Glomerular visceral epithelial cell (primary cell): ENCODE measurements at regions not wholly inside any gene's neighbourhood (a gene's known extent, or its start where the extent isn't known, plus 50 kb on each side); places are given as distances from the start of the nearest gene placed in this dataset.

Experiments used
- DNase-seq: peaks from one replicate; pipeline ENCODE4 v3.0.0-alpha.2; 2016; ENCODE audit errors: extremely low spot score

DNA sequence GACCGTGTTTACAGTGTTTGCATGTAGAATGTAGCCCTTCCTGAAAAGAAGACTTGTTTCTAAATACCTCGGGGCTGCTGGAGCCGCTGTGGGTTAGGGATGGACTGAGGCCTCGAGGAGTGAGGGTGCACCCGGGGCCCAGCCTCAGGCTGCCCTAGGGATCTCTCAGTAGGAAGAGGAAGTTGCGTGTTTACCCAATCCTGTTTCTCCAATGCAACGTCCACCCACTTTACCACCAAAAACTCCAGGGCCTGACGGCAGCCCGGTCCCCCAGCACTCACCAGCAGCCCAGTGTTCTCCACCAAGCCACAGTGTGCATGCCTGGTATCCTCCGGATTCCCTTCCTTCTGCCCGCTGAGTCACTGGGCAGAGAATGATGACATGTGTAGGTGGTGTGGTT, 255.8 kb downstream of the GLI2 start:
- DNase-seq: no peak

DNA sequence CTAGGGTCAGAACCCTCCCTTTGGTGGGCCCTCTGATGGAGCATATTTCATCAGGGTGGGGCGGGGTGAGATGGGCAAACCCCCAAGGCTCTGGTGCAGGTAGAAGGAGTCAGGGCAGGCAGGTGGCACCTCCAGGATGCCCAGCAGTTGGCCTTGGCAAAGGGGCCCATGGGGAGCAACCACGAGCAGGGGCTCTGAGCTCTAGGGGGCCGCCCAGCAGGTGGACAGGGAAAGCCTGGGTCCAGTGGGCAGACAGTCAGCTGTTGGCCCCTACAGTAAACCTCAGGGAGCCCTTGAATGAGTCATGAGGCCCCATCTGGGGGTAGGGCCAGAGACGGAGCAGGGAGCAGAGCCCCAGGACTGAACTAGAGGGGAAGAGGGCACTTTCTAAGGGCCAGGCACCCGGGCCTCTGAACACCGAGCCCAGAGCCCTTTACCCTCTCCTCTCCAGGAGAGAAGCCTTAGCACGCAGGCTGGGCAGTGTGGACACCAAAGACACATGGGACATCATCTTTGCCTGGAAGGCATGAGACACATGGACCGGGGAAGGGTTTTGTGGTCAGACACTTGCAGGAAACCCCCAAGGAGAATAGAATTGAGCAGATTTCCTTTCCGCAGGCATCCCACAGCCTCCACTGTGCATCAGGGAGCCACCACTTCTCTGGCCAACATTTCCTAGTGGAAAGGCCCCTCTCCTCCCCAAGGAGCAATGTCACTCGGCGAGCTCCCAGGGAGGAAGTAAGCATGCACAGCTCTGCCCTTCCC, 257.3 kb downstream of the GLI2 start:
- peak; percentile 12 for DNase-seq

DNA sequence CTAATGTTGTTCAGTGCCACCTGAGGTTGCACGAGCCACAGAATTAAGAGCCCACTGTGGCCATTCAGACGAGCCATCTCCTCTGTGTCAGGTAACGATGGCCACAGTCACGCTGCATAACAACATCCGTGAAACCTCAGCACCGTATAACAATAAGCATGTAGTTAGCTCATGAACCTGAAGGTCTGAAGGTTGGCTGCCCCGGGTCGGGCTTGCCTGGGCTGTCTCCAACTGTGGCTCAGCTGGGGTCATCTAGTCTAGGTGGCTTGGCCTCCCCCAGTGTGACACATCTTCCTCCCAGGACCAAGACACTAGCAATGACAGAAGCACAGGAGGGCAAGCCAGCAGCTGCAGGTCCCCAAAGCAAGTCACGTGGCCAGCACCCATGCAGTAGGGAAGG, 258.0 kb downstream of the GLI2 start:
- DNase-seq: no peak

DNA sequence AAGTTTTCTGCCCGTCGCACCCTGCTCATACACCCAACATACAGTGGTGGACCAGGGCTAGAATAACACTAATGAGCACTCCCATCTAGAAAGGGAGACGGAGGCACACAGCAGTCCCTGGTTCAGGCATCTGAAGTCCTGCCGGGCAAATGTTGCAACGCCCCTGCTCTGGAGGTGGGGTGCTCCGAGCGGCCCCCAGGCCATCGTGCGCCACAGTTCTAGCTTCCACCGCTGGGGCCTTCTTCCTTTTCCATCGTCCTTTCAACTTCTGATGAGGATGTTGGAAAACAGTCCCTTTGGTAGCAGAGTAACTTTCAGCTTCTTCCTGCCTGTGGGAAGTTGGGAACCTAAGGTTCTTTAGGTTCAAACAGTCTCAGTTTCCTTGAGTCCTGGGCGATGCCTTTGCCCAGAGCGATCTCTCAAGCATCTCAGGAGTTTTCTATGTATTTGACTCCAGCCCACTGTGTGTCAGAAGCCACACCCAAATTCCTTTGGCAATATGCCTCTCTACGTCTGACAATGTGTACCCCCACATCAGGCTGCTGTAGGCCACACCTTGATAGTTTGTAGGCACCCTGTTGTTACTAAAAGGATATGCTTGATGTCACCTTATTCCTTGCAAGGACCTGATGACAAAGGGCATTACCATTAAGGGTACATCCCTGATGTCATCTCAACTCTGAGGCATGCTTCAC, 258.8 kb downstream of the GLI2 start:
- no peak for DNase-seq

DNA sequence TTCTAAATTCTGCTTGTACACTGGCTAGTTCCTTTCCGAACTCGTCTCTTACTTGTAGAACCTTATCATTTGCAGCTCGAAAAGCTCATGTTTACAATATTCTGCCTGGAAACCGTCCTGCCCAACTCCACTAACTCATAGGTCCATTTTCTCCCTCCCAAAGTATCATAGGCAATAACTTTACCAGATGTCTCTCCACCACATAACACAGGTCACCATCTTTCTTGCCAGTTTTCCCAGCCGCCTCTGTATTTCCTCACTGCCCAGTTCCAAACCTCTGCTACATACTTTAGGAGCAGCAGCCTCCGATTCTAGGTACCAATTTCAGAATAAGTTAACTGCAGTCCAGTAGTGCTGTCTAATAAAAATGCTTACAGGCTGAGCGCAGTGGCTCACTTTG, 259.5 kb downstream of the GLI2 start:
- no peak for DNase-seq

DNA sequence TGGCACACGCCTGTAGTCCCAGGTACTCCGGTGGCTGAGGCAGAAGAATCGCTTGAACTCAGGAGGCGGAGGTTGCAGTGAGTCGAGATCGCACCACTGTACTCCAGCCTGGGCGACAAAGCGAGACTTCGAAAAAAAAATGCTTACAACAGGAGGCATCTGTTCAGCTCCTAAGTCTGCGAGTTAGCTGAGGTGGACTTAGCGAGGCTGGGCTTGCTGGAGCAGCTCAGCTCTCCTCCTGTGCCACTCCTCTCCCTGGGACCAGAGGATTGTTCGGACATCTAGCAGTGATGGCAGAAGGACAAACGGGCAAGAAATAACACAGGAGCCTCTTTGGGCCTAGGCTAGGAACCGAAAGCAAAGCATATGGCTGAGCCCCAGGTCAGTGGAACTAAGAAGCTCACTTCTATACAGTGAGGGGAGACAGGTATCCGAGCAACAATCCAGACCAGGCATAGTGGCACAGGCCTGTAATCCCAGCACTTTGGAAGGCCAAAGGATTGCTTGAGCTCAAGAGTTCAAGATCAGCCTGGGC, 260.1 kb downstream of the GLI2 start:
- DNase-seq: no peak

DNA sequence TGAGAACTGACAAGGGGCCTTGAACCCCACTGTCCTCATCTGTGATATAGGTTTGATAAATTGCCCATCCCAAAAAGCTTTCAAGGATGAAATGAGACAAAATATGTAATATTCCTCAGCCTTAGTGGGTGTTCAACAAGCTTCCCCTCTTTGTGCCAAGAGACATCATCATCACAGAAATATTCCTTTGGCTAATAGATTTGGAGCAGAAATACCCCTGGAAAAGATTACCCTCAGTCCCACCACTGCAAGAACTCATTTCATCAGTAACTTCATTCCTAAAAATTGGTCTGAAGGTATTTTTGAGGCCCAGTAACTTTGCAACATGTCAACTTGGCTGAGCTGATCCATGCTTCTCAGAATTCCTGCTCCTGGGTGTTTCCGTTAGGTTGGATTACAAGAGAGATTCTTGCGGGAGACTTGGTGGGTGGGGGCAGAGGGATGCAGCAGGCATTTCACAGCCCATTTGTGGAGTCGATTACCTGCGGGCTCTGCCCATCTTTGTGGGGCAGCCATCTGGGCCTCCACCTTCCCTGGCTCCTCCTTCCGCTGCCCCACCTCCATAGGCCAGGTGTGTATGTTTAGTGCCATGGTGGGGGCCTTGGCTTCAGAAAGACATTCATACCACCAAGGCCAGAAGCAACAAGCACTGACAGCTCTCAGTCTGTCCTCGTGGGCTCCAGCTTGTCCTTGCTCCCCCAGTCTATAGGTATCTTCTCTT, 263.9 kb downstream of the GLI2 start:
- no peak for DNase-seq

DNA sequence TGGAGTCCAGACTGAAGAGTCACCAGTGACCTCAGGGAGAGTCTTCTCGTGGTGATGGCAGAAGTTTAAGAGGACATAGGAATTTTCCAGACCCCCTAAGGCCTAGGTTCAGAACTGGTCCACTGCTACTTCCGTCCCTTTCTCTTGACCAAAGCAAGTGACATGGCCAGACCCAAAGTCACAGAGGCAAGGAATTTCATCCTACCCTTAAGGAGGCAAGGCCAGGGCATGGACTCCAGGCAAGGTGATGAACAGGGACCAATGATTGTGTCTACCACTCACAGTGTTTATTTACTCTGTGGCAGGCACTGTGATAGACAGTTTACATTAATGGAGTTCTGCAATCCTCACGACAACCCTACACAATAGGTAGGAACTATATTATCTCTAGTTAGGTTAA, 265.1 kb downstream of the GLI2 start:
- DNase-seq: no peak

DNA sequence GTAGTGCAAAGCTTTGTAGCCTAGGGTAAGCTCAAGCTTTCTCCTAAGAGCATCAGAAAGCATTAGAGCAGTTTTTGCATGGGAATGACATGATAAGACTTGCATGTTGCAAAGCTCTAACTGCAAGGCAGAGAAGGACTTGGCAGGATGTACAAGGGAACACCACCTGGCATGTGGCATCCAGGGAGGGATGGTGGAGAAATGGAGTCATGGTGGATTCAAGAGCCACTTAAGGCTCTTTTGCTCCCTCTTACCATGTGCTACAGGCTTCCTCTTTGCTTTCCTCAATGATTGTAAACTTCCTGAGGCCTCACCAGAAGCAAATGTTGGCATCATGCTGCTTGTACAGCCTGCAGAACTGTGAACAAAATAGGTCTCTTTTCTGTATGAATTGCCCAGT, 266.0 kb downstream of the GLI2 start:
- DNase-seq: no peak

DNA sequence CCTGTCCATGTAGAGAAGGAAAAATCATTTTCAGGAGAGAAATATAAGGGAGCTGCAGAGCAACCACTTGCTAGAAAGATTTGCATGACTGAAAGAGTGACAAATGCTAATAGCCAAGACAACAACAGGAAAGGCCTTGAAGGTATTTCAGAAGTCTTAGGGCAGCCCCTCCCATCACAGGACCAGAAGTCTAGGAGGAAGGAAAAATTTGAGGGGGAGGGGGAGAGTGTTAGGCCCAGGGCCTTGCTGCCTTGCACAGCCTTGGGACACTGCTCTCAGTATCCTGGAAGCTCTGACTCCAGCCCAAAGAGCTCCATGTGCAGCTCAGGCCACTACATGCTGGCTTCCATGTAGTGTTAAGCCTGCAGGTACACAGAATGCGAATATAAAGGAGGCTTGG, 266.9 kb downstream of the GLI2 start:
- no peak for DNase-seq

DNA sequence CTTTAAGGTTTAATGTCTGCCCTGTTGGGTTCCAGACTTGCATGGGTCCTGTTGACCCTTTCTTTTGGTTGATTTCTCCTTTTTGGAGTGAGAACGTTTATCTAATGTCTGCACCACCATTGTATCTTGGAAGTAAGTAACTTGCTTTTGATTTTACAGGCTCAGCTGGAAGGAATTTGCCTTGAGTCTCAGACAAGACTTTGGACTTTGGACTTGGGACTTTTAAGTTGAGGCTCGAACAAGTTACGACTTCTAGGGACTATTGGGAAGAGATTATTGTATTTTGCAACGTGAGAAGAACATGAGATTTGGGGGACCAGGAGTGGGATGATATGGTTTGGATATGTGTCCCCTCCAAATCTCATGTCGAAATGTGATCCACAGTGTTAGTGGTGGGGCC, 267.7 kb downstream of the GLI2 start:
- no peak for DNase-seq

DNA sequence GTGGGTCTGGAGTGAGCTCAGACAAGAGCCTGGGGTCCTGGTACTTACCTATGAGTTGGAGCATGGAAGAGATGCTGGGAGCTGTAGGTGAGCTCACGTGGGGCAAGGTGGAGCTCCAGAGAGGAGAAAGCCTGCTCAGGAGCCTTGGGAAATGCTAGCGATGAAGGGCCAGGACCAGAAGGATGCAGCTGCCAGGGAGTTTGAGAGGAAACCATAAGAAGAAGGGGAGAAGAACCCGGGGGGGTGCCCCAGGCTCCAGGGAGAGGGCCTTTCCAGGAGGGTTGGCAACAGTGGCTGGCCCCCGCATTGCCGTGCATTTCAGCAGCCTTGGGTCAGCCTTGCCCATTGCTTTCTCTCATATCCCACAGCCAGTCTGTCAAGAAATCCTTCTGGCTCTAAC, 268.7 kb downstream of the GLI2 start:
- no peak for DNase-seq

DNA sequence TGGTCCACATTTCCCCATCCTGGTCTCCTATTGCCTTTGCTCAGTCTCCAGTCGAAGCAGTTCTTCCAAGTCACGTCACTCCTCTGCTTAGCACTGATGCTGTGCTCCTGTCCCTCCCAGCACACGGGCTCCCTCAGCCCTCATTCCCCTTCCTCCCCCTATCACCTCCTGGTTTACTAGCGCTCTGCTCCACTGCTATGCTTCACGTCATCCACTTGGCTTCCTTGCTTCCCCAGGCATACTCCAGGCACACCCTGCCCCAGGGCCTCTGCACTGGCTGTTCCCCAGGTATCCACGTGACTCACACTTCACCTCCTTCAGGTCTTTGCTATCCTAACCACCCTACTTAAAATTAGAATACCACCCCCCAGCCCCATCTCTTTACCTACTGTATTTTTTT, 269.3 kb downstream of the GLI2 start:
- no peak for DNase-seq

DNA sequence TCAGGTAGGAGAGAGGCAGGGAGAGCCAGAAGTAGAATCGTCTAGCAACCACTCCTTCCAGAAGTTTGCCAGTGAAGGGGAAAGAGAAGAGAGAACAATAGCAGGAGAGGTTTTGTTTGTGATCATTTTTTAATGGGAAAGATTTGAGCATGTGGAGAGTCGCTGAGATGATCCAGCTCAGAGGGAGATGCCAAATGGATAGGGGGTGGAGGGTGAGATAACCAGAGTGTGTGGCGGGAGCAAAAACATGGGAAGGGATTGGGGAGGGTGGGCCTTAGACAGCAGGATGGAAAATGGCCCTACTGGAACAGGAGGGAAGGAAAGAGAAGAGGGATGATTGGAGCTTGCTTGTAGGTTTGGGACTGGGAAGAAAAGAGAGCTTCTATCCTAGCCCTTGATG, 269.8 kb downstream of the GLI2 start:
- DNase-seq: no peak

DNA sequence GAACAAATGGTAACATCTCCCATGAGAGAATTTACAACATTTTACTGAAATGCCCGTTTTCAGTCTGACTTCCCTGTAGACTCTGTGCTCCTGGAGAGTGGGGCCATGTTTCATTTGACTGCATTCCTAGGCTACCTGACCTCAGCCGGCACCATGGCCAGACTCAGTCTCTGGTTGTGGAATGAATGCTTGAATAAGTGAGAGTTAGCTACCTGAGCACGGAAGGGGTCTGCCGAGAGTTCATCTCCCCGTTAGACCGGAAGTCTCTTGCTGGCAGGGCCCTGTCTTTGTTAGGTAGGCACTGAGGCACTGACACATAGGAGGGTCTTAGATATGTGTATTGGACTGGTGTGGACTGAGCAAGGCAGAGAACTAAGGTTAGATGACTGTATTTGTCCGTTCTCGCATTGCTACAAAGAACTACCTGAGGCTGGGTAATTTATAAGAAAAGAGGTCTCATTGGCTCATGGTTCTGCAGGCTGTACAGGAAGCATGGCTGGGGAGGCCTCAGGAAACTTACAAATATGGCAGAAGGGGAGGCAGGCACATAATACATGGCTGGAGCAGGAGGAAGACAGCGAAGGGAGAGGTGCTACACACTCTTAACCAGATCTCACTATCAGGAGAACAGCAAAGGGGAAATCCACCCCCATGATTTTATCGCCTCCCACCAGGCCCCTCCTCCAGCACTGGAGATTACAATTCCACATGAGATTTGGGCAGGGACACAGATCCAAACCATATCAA, 271.2 kb downstream of the GLI2 start:
- DNase-seq: no peak

DNA sequence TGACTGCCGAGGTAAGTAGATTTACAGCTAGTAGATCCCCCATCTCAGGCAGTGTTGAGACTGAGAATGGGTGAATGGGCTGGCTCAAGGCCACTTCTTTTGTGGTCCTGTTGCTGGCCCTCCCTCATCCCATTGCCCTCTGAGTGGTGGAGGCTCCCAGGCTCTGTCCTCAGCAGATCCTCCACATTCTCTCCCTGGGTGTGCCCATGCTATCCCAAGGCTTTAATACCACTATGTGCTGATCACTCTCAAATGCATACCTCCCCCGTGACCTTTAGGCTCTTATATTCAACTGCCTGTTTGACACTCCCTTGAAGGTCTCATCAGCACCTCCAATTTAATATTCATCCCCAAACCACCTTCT, 271.8 kb downstream of the GLI2 start:
- DNase-seq: no peak

DNA sequence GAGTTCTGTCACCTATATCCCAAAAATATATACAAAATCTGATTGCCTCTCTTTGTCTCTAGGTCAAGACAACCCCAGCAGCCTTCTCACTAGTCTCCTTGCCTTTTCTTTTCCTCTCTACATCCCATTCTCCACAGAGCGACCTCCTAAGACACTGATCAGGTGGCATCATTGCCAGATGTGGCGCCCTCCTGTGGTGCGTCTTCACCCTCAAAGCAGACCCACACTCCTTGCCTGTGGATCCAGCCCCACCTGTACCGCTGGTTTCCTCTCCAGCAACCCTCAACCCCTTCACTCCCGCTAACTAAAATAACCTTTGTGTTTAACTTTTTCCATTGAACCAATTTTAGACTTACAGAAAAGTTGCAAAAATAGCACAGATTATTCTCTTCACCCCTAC, 273.3 kb downstream of the GLI2 start:
- no peak for DNase-seq

DNA sequence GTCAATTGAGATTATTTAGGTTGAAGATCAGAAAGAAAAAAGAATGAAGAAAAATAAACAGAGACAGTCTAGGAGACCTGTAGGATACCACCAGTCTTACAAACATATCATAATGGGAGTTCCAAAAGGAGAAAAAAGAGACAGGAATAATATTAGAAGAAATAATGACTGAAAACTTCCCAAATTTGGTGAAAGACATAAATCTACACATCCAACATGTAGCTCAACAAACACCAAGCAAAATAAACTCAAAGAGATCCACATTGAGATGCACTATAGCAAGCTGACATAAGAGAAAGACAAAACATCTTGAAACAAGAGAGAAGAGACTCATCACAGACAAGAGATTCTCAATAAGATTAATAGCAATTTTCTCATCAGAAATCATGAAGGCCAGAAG, 274.0 kb downstream of the TFCP2L1 start:
- DNase-seq: no peak

DNA sequence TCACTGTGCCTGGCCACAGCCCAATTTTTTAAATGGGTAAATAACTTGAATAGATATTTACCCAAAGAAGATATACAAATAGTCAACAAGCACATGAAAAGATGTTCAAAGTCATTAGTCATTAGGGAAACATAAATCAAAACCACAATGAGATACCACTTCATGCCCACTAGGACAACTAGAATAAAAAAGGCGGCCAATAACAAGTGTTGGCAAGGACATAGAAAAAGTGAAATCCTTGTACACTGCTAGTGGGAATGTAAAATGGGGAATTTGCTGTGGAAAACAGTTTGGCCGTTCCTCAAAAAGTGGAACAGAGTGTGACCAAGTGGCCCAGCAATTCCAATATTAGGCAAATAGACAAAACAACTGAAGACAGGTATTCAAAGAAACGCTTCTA, 270.1 kb downstream of the TFCP2L1 start:
- DNase-seq: no peak

DNA sequence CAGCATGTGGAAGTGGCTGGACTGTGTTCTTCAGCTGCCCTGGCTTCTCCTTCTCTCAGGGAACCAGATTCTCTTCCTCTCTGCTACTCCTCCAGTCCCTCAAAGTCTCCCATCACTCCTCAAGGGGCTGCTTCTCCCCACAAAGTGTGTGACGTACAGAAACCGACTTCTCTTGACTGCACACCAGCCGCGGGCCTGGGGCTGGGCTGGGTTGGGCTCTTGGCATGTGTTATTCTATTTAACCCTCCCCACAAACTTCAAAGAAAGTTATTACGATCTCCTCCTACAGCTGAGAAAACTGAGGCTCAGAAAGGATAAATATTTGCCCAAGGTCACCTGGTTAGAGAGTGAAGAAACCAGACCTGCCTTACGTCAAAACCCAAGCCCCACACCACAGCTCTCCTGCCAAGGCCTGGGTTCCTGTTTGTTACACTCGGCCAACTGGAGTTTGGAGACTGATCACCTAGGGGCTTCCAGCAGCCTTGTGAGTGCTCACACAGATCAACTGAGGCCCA, 269.0 kb downstream of the TFCP2L1 start:
- DNase-seq: no peak

DNA sequence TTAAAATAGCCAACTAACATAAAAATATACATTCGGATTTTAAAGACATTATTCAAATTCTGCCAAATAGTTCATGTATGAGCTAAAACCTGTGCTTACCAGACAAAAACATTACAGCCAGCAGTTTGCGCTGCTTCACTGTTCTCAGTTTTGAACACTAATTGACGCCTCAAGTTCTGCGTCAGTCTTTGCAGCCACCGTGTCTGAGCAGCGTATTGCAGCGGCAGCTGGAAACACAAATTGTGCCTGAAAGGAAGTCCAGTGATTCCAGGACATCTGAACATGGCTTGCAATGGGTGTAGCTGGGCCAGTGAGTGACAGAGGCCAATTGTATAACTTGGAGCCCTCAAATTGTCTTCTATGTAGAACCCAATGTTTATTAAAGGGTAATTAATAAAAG, 267.6 kb downstream of the TFCP2L1 start:
- no peak for DNase-seq
